Left lung (tissue), 4 donors: ENCODE measurements at regions not wholly inside any gene's neighbourhood (a gene's known extent, or its start where the extent isn't known, plus 50 kb on each side); places are given as distances from the start of the nearest gene placed in this dataset.

ENCODE experiments used
- ATAC-seq: fragments of 200-7000 bp; cut with Tn5 transposase; one replicate; pipeline ENCODE4 v1.9.1; 2020; ENCODE audit warnings: moderate library complexity
- DNase-seq, 4 donors: peaks; one replicate each; pipeline ENCODE4 v3.0.0-alpha.2; 2013 to 2020
- H3K27ac ChIP-seq, 2 donors: fragments of 200-600 bp; sonication (generic) in 1 of 2; one replicate each; pipeline versions ENCODE4 v1.5.0 to v1.8.0; 2020 to 2021
- H3K27me3 ChIP-seq, 2 donors: fragments of 200-600 bp; sonication (generic) in 1 of 2; one replicate each; pipeline versions ENCODE4 v1.5.0 to v1.8.0; 2020 to 2021
- H3K36me3 ChIP-seq, 2 donors: fragments of 200-600 bp; sonication (generic) in 1 of 2; one replicate each; pipeline versions ENCODE4 v1.5.0 to v1.8.0; 2020 to 2021
- H3K4me1 ChIP-seq, 2 donors: fragments of 200-600 bp; one replicate each; pipeline ENCODE4 v1.8.0; 2021
- H3K4me3 ChIP-seq, 2 donors: fragments of 200-600 bp; sonication (generic) in 1 of 2; one replicate each; pipeline versions ENCODE4 v1.5.0 to v1.8.0; 2020 to 2021; ENCODE audit warnings: mild to moderate bottlenecking in 1 of 2
- H3K9me3 ChIP-seq, 2 donors: fragments of 200-600 bp; sonication (generic) in 1 of 2; one replicate each; pipeline versions ENCODE4 v1.5.0 to v1.8.0; 2020 to 2021
- intact Hi-C, 2 donors: fragments of 100-400 bp; cut with DNase I; formaldehyde crosslinking; loops; one replicate each; pipeline versions ENCODE4 v1.11.2 to v1.14.2; 2022
- TF ChIP-seq, protein P1 (sequence below), 2 donors: fragments of 200-600 bp; sonication (generic) in 1 of 2; IDR thresholded peaks; one replicate each; pipeline versions ENCODE4 v1.5.0 to v1.8.0; 2021; ENCODE audit warnings: antibody characterized with exemption in 2 of 2
- donor health status: DM: no; HTN: yes; CAD: no.
- donor health status: DM: no; HTN: no; CAD: no.

DNA sequence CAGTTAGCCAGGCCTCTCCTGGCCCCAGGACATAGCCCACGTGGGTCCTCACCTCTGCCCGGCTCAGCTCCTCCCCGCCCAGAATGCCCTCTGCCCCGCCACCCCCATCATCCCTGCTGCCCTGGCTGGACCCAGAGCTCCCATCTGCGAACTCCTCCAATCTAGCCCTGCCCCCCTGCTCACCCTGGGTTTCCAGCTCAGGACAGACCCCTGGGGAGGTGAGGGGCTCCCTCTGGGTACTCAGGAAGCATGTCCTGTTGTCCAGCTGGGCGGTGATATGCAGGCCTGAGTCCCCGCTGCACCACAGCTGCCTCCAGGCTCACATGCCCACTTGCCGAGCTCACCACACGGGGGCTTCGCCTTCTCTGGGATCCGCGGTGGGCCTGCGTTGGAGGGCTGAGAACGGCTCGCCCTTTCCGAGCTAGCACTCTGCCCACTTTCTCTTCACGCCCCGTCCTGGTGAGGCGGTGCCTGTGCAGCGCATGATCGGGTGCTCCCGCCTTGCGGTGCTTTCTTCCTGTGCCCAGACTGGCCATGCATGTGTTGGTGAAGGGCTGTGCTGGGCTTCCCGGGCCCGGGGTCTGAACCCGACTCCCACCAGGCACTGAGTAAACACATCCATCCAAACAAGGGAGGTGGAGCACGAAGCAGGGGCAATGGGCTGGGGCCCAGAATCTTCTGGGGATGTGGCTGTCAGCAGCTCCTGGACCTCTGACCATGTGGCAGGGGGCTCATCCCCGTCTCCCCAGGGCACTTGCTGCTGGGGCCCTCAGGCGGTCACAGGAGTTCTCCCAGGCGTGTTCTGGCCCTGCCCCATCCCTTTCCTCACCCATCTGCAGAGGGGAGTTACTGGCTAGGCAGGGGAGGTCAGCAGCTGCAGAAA, 74.3 kb downstream of the RGS12 start:
- Histone ChIP-seq H3K27me3 (peaks cover 0 to 28% of the 10 kb centered on the region in 2 donors), H3K4me1 (peaks cover 3 to 32% of the 10 kb centered on the region in 2 donors), H3K4me3 (no peak overlapping the region), H3K27ac (no peak overlapping the region), H3K36me3 (no peaks in the 10 kb centered on the region), H3K9me3 (no peaks in the 10 kb centered on the region)
- no peak for ATAC-seq
- intact Hi-C loops: no loop called here
- TF ChIP-seq, protein P1, sequence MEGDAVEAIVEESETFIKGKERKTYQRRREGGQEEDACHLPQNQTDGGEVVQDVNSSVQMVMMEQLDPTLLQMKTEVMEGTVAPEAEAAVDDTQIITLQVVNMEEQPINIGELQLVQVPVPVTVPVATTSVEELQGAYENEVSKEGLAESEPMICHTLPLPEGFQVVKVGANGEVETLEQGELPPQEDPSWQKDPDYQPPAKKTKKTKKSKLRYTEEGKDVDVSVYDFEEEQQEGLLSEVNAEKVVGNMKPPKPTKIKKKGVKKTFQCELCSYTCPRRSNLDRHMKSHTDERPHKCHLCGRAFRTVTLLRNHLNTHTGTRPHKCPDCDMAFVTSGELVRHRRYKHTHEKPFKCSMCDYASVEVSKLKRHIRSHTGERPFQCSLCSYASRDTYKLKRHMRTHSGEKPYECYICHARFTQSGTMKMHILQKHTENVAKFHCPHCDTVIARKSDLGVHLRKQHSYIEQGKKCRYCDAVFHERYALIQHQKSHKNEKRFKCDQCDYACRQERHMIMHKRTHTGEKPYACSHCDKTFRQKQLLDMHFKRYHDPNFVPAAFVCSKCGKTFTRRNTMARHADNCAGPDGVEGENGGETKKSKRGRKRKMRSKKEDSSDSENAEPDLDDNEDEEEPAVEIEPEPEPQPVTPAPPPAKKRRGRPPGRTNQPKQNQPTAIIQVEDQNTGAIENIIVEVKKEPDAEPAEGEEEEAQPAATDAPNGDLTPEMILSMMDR (IDR thresholded peaks at IDR 0.05): no peak
- DNase-seq: peak in 1 of 4 donors; percentile 67

DNA sequence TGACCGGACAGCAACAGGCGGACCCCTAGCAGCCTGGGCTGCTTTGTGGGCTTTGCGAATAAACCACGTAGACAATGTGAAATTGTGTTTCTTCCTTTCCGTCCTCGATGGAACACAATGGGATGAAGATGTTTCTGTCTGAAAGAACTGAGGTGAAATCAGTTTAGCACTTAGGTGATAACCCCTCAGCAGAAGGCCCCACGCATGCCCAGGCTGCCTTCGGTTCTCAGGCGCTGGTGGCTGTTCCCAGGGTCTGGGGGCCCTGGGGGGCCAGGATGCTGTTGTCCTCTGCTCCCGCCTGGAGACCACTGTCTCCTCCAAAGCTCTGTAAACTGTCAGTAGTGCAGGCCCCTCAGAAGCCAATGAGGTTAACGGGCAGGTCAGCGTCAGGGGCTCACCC, 73.9 kb upstream of the HGFAC start:
- Histone ChIP-seq H3K27me3 (peaks cover 0 to 33% of the 10 kb centered on the region in 2 donors), H3K27ac (no peak overlapping the region), H3K36me3 (no peaks in the 10 kb centered on the region), H3K4me1 (peaks cover 3 to 39% of the 10 kb centered on the region in 2 donors), H3K9me3 (no peaks in the 10 kb centered on the region), H3K4me3 (no peak overlapping the region)
- DNase-seq: no peak
- TF ChIP-seq, protein P1 (IDR thresholded peaks at IDR 0.05): no peak
- intact Hi-C loops: no loop called here
- no peak for ATAC-seq

- Histone ChIP-seq H3K27ac (no peak overlapping the region), H3K27me3 (peaks cover 0 to 33% of the 10 kb centered on the region in 2 donors), H3K9me3 (no peaks in the 10 kb centered on the region), H3K36me3 (no peaks in the 10 kb centered on the region), H3K4me1 (peaks cover 3 to 44% of the 10 kb centered on the region in 2 donors), H3K4me3 (no peak overlapping the region)
- intact Hi-C loops: no loop called here
- ATAC-seq (no peak), DNase-seq (no peak)
- TF ChIP-seq, protein P1 (IDR thresholded peaks at IDR 0.05): no peak
Measured at GRCh38 chr4:3368334-3368733, 73.4 kb upstream of the HGFAC start.

DNA sequence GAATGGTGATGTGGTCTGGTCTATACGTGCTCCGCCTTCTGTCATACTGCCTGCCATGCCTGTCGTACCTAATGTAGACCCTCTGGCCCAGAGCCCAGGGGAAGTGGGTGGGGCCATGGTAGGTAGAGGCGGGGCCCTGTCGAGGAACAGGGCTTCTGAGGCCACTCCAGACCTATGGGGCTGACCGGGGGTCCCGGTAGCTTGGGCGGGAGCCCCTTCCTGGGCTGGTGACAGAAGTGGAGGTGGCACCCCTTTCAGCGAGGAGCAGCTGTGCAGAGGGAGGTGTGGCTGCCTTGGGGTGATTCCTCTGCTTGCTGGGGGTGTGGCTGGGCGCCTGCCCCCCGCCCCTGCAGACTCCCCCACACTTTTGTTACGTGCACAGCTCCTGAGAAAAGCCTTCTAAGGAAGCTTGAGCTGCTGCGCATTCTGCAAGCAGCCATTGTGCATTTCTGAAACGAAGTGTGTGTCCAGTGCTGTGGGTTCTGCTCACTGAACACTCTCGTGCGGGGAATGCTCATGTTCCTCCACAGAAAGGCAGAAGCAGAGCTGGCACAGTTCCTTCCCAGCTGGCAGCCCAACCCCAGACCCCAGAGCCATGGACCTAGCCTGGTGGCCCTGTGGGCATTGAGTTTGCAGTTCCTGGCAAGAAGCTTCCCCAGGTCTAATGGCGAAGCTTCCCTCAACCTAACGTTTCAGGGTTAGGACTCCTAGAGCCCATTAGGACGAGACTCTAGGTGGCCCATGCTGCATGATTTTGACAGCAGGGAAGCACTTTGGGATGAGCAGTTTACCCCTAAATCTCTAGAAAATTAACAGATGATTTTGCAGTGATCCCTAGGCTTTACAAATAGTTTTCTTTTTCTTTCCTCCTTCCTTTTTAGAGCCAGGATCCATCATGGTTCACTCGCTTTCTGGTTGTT, 72.7 kb upstream of the HGFAC start:
- TF ChIP-seq, protein P1 (IDR thresholded peaks at IDR 0.05): no peak
- intact Hi-C loops: no loop called here
- Histone ChIP-seq H3K27me3 (peaks cover 0 to 33% of the 10 kb centered on the region in 2 donors), H3K4me3 (no peak overlapping the region), H3K4me1 (peaks cover 3 to 51% of the 10 kb centered on the region in 2 donors), H3K9me3 (no peaks in the 10 kb centered on the region), H3K36me3 (no peaks in the 10 kb centered on the region), H3K27ac (peak overlapping the region in 1 of 2 donors; percentile 60)
- ATAC-seq (no peak), DNase-seq (peak in 1 of 4 donors; percentile 64)
